ENCODE measurements at regions not wholly inside any gene's neighbourhood (a gene's known extent, or its start where the extent isn't known, plus 50 kb on each side); places are given as distances from the start of the nearest gene placed in this dataset.

DNA sequence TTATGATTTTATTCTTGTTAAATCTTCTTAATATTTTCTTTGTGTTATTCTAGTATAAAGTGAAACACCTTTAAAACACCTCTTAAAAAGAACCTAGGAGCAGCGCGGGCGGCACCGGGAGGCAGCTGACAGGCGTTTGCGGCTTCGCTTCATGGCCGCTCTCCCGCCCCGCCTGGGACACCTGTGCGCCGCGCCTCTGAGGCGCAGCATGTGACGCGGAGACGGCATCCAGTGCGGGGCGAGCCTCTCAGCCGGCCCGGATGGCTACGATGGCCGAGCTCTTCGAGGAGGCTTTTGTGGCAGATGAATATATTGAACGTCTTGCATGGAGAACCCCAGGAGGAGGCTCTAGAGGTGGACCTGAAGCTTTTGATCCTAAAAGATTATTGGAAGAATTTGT lies 1592.7 kb downstream of the TECRL start (continued):
- TF ChIP-seq ZHX2 (IDR thresholded peaks at IDR 0.05; ENCODE audit: low read depth) (no peak), ZHX2 (CRISPR knock-in tag; IDR thresholded peaks at IDR 0.05; ENCODE audit: borderline replicate concordance) (no peak), HOXA7 (CRISPR knock-in tag; IDR thresholded peaks at IDR 0.05) (no peak)

- H3K79me2 ChIP-seq (ENCODE audit: insufficient read depth, low read length): no peaks in the 10 kb centered on the region
- POLR2A ChIA-PET: no interaction called here
- H3K36me3 ChIP-seq (replicated peaks in 1 of 2; ENCODE audit: control insufficient read depth in 1 of 2, insufficient read depth in 2 of 2, low read length in 2 of 2): no peaks in the 10 kb centered on the region
- no peak overlapping the region for H3K4me2 ChIP-seq (ENCODE audit: low read depth, low read length)
- BruUV-seq (replicated peaks): no TSS peak
- no peak for DNase-seq (ENCODE audit: low spot score)
- no peaks in the 10 kb centered on the region for H3K9me3 ChIP-seq (ENCODE audit: low read length)
- H2AFZ ChIP-seq (ENCODE audit: low read length): no peak overlapping the region
- WGBS (ENCODE audit: low lambda C conversion rate): 3% methylated on average over 3 of the region's 3 CpGs
- intact Hi-C loops (cut with micrococcal nuclease; ENCODE audit: unreplicated experiment) (no loop called here), in situ Hi-C loops (cut with HindIII; ENCODE audit: extremely low pct_ligation_motif_present, low pct_unique_long_range_greater_than_20kb) (no loop called here)
- H3K9ac ChIP-seq (ENCODE audit: insufficient read depth, low read depth, low read length): no peak overlapping the region
- FAIRE-seq: no peak
- no peaks in the 10 kb centered on the region for H3K27me3 ChIP-seq (ENCODE audit: control insufficient read depth in 1 of 2, insufficient read depth in 2 of 2, low read length in 2 of 2)
- H4K20me1 ChIP-seq (ENCODE audit: insufficient read depth, low read length): no peaks in the 10 kb centered on the region
- no peaks in the 10 kb centered on the region for H3K4me1 ChIP-seq (ENCODE audit: insufficient read depth, low read length)
- H3K4me3 ChIP-seq (replicated peaks in 1 of 3; ENCODE audit: insufficient read depth in 1 of 3, low read depth in 2 of 3, low read length in 3 of 3): no peak overlapping the region
- ATAC-seq: no peak
- H3K27ac ChIP-seq (ENCODE audit: extremely low read length, insufficient read depth, low read length): no peak overlapping the region
- CTCF ChIA-PET (ENCODE audit: low intra/inter-chr PET ratio, low total read pairs): no interaction called here
- TF ChIP-seq, protein P1, sequence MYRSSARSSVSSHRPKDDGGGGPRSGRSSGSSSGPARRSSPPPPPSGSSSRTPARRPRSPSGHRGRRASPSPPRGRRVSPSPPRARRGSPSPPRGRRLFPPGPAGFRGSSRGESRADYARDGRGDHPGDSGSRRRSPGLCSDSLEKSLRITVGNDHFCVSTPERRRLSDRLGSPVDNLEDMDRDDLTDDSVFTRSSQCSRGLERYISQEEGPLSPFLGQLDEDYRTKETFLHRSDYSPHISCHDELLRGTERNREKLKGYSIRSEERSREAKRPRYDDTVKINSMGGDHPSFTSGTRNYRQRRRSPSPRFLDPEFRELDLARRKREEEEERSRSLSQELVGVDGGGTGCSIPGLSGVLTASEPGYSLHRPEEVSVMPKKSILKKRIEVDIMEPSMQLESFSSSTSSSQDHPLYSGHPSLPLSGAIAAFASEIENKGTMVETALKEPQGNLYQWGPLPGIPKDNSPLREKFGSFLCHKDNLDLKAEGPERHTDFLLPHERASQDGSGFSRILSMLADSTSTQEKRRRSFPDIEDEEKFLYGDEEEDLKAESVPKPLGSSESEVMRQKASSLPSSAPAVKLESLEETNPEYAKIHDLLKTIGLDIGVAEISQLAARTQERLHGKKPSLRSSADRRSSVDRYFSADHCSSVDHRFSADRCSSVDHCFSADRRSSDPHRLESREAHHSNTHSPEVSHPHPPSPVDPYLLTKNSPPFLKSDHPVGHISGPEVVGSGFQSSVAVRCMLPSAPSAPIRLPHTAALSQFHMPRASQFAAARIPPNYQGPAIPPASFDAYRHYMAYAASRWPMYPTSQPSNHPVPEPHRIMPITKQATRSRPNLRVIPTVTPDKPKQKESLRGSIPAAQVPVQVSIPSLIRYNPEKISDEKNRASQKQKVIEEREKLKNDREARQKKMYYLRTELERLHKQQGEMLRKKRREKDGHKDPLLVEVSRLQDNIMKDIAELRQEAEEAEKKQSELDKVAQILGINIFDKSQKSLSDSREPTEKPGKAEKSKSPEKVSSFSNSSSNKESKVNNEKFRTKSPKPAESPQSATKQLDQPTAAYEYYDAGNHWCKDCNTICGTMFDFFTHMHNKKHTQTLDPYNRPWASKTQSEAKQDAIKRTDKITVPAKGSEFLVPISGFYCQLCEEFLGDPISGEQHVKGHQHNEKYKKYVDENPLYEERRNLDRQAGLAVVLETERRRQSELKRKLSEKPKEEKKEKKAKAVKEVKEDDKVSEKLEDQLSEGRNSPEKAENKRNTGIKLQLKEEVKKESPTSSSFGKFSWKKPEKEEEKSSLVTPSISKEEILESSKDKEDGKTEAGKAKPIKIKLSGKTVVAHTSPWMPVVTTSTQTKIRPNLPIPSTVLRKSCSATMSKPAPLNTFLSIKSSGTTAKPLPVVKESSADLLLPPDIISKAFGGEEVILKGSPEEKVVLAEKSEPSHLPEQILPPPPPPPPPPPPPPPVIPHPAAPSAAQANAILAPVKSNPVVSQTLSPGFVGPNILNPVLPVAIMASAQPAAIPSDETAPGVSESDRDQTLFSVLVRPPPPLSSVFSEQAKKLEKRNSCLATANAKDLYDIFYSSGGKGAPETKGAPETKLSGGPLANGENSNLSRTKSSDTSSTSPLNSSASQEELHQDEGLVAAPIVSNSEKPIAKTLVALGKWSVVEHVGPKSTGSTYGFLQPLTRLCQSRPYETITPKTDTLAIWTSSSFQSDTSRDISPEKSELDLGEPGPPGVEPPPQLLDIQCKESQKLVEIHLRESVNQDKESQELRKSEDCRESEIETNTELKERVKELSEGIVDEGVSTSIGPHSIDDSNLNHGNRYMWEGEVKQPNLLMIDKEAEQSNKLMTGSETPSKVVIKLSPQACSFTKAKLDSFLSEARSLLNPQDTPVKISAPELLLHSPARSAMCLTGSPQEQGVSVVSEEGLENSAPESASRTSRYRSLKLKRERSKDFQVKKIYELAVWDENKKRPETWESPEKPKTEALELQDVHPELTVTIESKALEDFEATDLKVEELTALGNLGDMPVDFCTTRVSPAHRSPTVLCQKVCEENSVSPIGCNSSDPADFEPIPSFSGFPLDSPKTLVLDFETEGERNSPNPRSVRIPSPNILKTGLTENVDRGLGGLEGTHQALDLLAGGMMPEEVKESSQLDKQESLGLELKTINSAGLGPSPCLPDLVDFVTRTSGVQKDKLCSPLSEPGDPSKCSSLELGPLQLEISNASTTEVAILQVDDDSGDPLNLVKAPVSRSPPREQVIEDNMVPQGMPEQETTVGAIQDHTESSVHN (CRISPR knock-in tag; IDR thresholded peaks at IDR 0.05): no peak
- no peak for TF ChIP-seq MZF1 (CRISPR knock-in tag; IDR thresholded peaks at IDR 0.05; ENCODE audit: borderline replicate concordance)
- TF ChIP-seq TAF15 (IDR thresholded peaks at IDR 0.05; ENCODE audit: low read depth, low read length, poor library complexity, severe bottlenecking): no peak
- no peak for TF ChIP-seq HDAC1 (CRISPR knock-in tag; IDR thresholded peaks at IDR 0.05)
- TF ChIP-seq HDAC6 (IDR thresholded peaks at IDR 0.05; ENCODE audit: low read depth, low read length): no peak
- no peak for TF ChIP-seq ZNF556 (CRISPR knock-in tag; IDR thresholded peaks at IDR 0.05; ENCODE audit: borderline replicate concordance)
- TF ChIP-seq POGZ (CRISPR knock-in tag; IDR thresholded peaks at IDR 0.05): no peak
These were observed 1594.7 kb downstream of the TECRL start for GRCh38 chr4:62814510-62815047.

All from HepG2 (cell line).